ENCODE measurements at regions not wholly inside any gene's neighbourhood (a gene's known extent, or its start where the extent isn't known, plus 50 kb on each side); places are given as distances from the start of the nearest gene placed in this dataset.
"Not testable (repeated sequence)": the region's sequence is repeated elsewhere in the genome, so short reads cannot be mapped to it uniquely, and the experiment has no call there.

GRCh38 chr3:137854533-137855261 is 90.6 kb downstream of the SOX14 start:
- intact Hi-C loops (cut with DNase I), result no loop called here
- ATAC-seq (no peak), DNase-seq (no peak)
- Histone ChIP-seq H3K4me3 (no peak overlapping the region), H3K36me3 (no peaks in the 10 kb centered on the region), H3K27me3 (no peaks in the 10 kb centered on the region), H3K4me1 (no peaks in the 10 kb centered on the region), H3K9me3 (no peaks in the 10 kb centered on the region), H3K27ac (no peak overlapping the region)
- no peak for TF ChIP-seq CTCF (IDR thresholded peaks at IDR 0.05)

DNA sequence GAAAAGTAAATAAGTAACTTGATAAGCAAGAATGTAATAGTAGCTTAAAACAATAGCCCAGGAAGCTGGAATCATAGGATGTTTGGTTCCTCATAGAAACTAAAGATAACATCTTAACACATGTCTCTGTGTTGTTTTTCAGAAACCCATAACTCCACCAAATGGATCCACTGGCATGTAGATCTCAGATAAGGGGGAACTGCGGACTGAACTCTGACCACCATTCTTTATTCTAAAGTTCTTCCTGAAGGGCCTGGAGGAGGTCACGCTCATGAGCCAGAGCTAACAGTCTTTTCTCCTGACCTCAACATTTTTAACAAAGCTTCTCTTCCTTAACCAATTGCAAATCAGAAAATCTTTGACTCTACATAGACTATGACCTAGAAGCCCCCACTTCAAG is 101.9 kb downstream of the SOX14 start:
- intact Hi-C loops (cut with DNase I), result no loop called here
- TF ChIP-seq CTCF (IDR thresholded peaks at IDR 0.05), result no peak
- Histone ChIP-seq H3K9me3 (peaks cover 0 to 9% of the 10 kb centered on the region in 2 donors), H3K27ac (no peak overlapping the region), H3K4me1 (no peaks in the 10 kb centered on the region), H3K4me3 (no peak overlapping the region), H3K36me3 (no peaks in the 10 kb centered on the region), H3K27me3 (no peaks in the 10 kb centered on the region)
- no peak for DNase-seq
- no peak for ATAC-seq

GRCh38 chr3:137866933-137867332 is 102.8 kb downstream of the SOX14 start:
- intact Hi-C loops (cut with DNase I), result no loop called here
- no peaks in the 10 kb centered on the region for H3K27me3 ChIP-seq
- no peak overlapping the region for H3K27ac ChIP-seq
- no peak overlapping the region for H3K4me3 ChIP-seq
- no peaks in the 10 kb centered on the region for H3K36me3 ChIP-seq
- H3K9me3 ChIP-seq, result peaks cover 0 to 19% of the 10 kb centered on the region in 2 donors
- ATAC-seq (no peak), DNase-seq (no peak)
- no peak for TF ChIP-seq CTCF (IDR thresholded peaks at IDR 0.05)
- no peaks in the 10 kb centered on the region for H3K4me1 ChIP-seq

DNA sequence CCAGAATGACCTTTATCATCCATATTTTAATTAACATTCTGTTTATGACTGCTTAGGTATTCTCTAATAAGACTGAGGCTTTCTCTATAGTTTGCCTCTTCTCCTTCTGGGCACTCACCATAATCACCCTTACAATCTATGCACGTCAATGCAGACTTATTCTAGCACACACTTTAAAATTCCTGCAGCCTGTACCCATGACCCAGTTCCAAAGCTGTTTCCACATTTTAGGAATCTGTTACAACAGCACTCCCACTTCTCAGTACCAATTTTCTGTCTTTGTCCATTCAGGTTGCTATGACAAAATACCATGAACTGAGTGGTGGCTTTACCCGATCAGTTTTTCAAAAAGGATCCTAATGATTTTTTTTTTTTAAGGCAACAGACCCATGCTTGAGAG is 103.5 kb downstream of the SOX14 start:
- H3K4me3 ChIP-seq, result no peak overlapping the region
- H3K9me3 ChIP-seq, result peaks cover 0 to 25% of the 10 kb centered on the region in 2 donors
- H3K27ac ChIP-seq, result no peak overlapping the region
- no peak for ATAC-seq
- no peaks in the 10 kb centered on the region for H3K4me1 ChIP-seq
- DNase-seq, result no peak
- intact Hi-C loops (cut with DNase I), result no loop called here
- no peak for TF ChIP-seq CTCF (IDR thresholded peaks at IDR 0.05)
- H3K36me3 ChIP-seq, result no peaks in the 10 kb centered on the region
- H3K27me3 ChIP-seq, result no peaks in the 10 kb centered on the region

DNA sequence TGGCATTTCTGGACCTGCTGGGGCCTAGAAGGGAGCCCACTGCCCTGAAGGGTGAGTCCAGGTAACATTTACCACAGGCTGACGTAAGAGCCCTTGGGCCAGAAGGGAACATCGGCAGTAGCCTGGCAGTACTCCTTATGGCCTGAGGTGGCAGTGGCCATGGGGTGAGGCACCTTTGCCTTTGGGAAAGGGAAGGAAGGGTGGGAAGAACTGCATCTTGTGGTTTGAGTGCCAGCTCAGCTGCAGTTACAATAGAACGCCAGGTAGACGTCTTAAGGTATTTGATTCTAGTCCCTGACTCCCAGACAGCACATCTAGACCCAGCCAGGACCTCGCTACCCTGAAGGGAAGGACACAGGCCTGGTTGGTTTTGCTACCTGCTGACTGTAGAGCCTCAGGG is 104.9 kb downstream of the SOX14 start:
- Histone ChIP-seq H3K4me3 (no peak overlapping the region), H3K36me3 (no peaks in the 10 kb centered on the region), H3K27ac (no peak overlapping the region), H3K4me1 (no peaks in the 10 kb centered on the region), H3K9me3 (peaks cover 0 to 28% of the 10 kb centered on the region in 2 donors), H3K27me3 (no peaks in the 10 kb centered on the region)
- intact Hi-C loops (cut with DNase I), result no loop called here
- ATAC-seq (no peak), DNase-seq (no peak)
- TF ChIP-seq CTCF (IDR thresholded peaks at IDR 0.05), result no peak

DNA sequence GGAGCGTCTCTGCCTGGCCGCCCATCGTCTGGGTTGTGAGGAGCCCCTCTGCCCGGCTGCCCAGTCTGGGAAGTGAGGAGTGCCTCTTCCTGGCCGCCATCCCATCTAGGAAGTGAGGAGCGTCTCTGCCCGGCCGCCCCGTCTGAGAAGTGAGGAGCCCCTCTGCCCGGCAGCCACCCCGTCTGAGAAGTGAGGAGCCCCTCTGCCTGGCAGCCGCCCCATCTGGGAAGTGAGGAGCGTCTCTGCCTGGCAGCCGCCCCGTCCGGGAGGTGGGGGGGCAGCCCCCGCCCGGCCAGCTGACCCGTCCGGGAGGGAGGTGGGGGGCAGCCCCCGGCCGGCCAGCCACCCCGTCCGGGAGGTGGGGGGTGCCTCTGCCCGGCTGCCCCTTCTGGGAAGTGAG is 108.5 kb downstream of the SOX14 start:
- intact Hi-C loops (cut with DNase I); H3K4me1 ChIP-seq; ATAC-seq; H3K27ac ChIP-seq; H3K4me3 ChIP-seq; H3K27me3 ChIP-seq; H3K36me3 ChIP-seq: not testable (repeated sequence)
- DNase-seq, result peak in 1 of 4 donors; percentile 46
- peaks cover 0 to 32% of the 10 kb centered on the region in 2 donors for H3K9me3 ChIP-seq

- H3K27ac ChIP-seq; ATAC-seq; H3K4me1 ChIP-seq; H3K27me3 ChIP-seq; H3K9me3 ChIP-seq; intact Hi-C loops (cut with DNase I); DNase-seq; H3K36me3 ChIP-seq; H3K4me3 ChIP-seq: not testable (repeated sequence)
Measured at GRCh38 chr3:137896842-137897241, 113.1 kb upstream of the CLDN18 start.

Data from left lung (tissue), 4 donors.